HG03095 (cell line): ENCODE measurements at regions not wholly inside any gene's neighbourhood (a gene's known extent, or its start where the extent isn't known, plus 50 kb on each side); places are given as distances from the start of the nearest gene placed in this dataset.

ENCODE experiments used
- ATAC-seq: cut with Tn5 transposase; IDR thresholded peaks from one replicate; pipeline ENCODE4 v1.9.1; 2021; ENCODE audit warnings: moderate library complexity; ENCODE audit not compliant: unreplicated experiment

GRCh38 chr20:41952166-41952565 is 334.0 kb upstream of the CHD6 start:
- ATAC-seq = no peak

- no peak for ATAC-seq
Measured at GRCh38 chr20:41951615-41952014, 333.4 kb upstream of the CHD6 start.

GRCh38 chr20:41939659-41940058 is 321.5 kb upstream of the CHD6 start:
- ATAC-seq = no peak

- ATAC-seq = no peak
Measured at GRCh38 chr20:41938353-41938752, 320.2 kb upstream of the CHD6 start.

- no peak for ATAC-seq
Measured at GRCh38 chr20:41935259-41935791, 317.1 kb upstream of the CHD6 start.

GRCh38 chr20:41932431-41932830 is 314.3 kb upstream of the CHD6 start:
- ATAC-seq = no peak

- ATAC-seq = no peak
Measured at GRCh38 chr20:41927655-41928054, 309.5 kb upstream of the CHD6 start.

GRCh38 chr20:41927189-41927588 is 309.0 kb upstream of the CHD6 start:
- no peak for ATAC-seq

- ATAC-seq = no peak
Measured at GRCh38 chr20:41925476-41925875, 307.3 kb upstream of the CHD6 start.

- no peak for ATAC-seq
Measured at GRCh38 chr20:41923624-41924023, 305.4 kb upstream of the CHD6 start.

- ATAC-seq = no peak
Measured at GRCh38 chr20:41913146-41913545, 295.0 kb upstream of the CHD6 start.

GRCh38 chr20:41910558-41910957 is 292.4 kb upstream of the CHD6 start:
- ATAC-seq = no peak

- no peak for ATAC-seq
Measured at GRCh38 chr20:41905199-41905598, 287.0 kb upstream of the CHD6 start.

- ATAC-seq = no peak
Measured at GRCh38 chr20:41903586-41903985, 285.4 kb upstream of the CHD6 start.

- no peak for ATAC-seq
Measured at GRCh38 chr20:41902346-41902745, 284.2 kb upstream of the CHD6 start.

- ATAC-seq = no peak
Measured at GRCh38 chr20:41900201-41900691, 282.1 kb upstream of the CHD6 start.

GRCh38 chr20:41897708-41898107 is 279.5 kb upstream of the CHD6 start:
- ATAC-seq = no peak

- no peak for ATAC-seq
Measured at GRCh38 chr20:41895241-41896032, 277.3 kb upstream of the CHD6 start.

- ATAC-seq = no peak
Measured at GRCh38 chr20:41894255-41894963, 276.2 kb upstream of the CHD6 start.

GRCh38 chr20:41892031-41892430 is 273.9 kb upstream of the CHD6 start:
- no peak for ATAC-seq

GRCh38 chr20:41889844-41890224 is 271.7 kb upstream of the CHD6 start:
- ATAC-seq = no peak
